IMR-90 (cell line): ENCODE measurements at regions not wholly inside any gene's neighbourhood (a gene's known extent, or its start where the extent isn't known, plus 50 kb on each side); places are given as distances from the start of the nearest gene placed in this dataset.

Experiments
- ATAC-seq: fragments of 200-7000 bp; cut with Tn5 transposase; 2 replicates; pipeline ENCODE4 v1.9.1; 2020; ENCODE audit warnings: low read depth, mild to moderate bottlenecking, moderate library complexity
- BruUV-seq: library from RNA; stranded (reverse); fragments of 400-500 nt; replicated peaks from 2 replicates; lab custom pipeline; 2021; lab: Mats Ljungman, UMichigan
- CTCF ChIA-PET: fragments of 300-600 bp; formaldehyde crosslinking; extraction: SDS; loops from one replicate; lab custom pipeline; 2021; ENCODE audit warnings: antibody characterized with exemption; lab: Yijun Ruan, JAX
- POLR2A ChIA-PET: fragments of 300-600 bp; sonication (Branson Sonifier 250); formaldehyde crosslinking; loops from one replicate; lab custom pipeline; 2022; ENCODE audit warnings: antibody characterized with exemption; ENCODE audit not compliant: unreplicated experiment; lab: Charles Lee
- DNase-seq: peaks from one replicate; pipeline ENCODE4 v3.0.0; 2013
- H2AFZ ChIP-seq: replicated peaks from 2 replicates; pipeline ENCODE3; 2013; ENCODE audit warnings: low read length, mild to moderate bottlenecking; ENCODE audit not compliant: poor library complexity
- H2AK5ac ChIP-seq: 2 replicates; pipeline ENCODE4 v1.6.1; 2013; ENCODE audit warnings: low read depth, low read length, inconsistent platforms
- H2AK9ac ChIP-seq: replicated peaks from 2 replicates; pipeline ENCODE3; 2013; ENCODE audit warnings: mild to moderate bottlenecking, low read depth, low read length, moderate library complexity; ENCODE audit not compliant: poor library complexity
- H2BK120ac ChIP-seq: 2 replicates; pipeline ENCODE4 v1.6.1; 2013; ENCODE audit warnings: low read depth, low read length, inconsistent platforms
- H2BK15ac ChIP-seq: 3 replicates; pipeline ENCODE4 v1.6.1; 2013; ENCODE audit warnings: low read depth, low read length, inconsistent platforms
- H2BK20ac ChIP-seq: 2 replicates; pipeline ENCODE4 v1.6.1; 2013; ENCODE audit warnings: low read depth, mild to moderate bottlenecking, inconsistent platforms, low read length, moderate library complexity
- H2BK5ac ChIP-seq: 2 replicates; pipeline ENCODE4 v1.6.1; 2013; ENCODE audit warnings: mild to moderate bottlenecking, low read depth, low read length, inconsistent platforms; ENCODE audit not compliant: poor library complexity, severe bottlenecking
- H3K14ac ChIP-seq: replicated peaks from 2 replicates; pipeline ENCODE4 v1.6.1; 2013; ENCODE audit warnings: low read depth, low read length, inconsistent platforms
- H3K18ac ChIP-seq: 2 replicates; pipeline ENCODE4 v1.6.1; 2013; ENCODE audit warnings: low read depth, low read length, control low read depth
- H3K23ac ChIP-seq: 2 replicates; pipeline ENCODE4 v1.6.1; 2013; ENCODE audit warnings: low read depth, low read length, inconsistent platforms
- H3K27ac ChIP-seq: 2 replicates; pipeline ENCODE4 v1.5.1; 2013; ENCODE audit warnings: mild to moderate bottlenecking, control low read depth, low read length; ENCODE audit not compliant: insufficient read depth
- H3K27me3 ChIP-seq: 2 replicates; pipeline ENCODE4 v1.6.1; 2013; ENCODE audit warnings: low read length; ENCODE audit not compliant: control insufficient read depth, insufficient read depth
- H3K36me3 ChIP-seq: 2 replicates; pipeline ENCODE4 v1.6.1; 2013; ENCODE audit warnings: low read length, mixed read lengths; ENCODE audit not compliant: control insufficient read depth, insufficient read depth
- H3K4ac ChIP-seq: 2 replicates; pipeline ENCODE4 v1.6.1; 2013; ENCODE audit warnings: low read depth, low read length, inconsistent platforms
- H3K4me1 ChIP-seq: 2 replicates; pipeline ENCODE4 v1.6.1; 2013; ENCODE audit warnings: low read length, mixed read lengths; ENCODE audit not compliant: control insufficient read depth, insufficient read depth
- H3K4me2 ChIP-seq: 2 replicates; pipeline ENCODE4 v1.6.1; 2013; ENCODE audit warnings: low read depth, mild to moderate bottlenecking, control low read depth, low read length, moderate library complexity
- H3K4me3 ChIP-seq: 2 replicates; pipeline ENCODE4 v1.5.1; 2013; ENCODE audit warnings: low read depth, mild to moderate bottlenecking, control low read depth, low read length, moderate library complexity; ENCODE audit not compliant: insufficient read depth
- H3K56ac ChIP-seq: 2 replicates; pipeline ENCODE4 v1.6.1; 2013; ENCODE audit warnings: low read length, inconsistent platforms; ENCODE audit not compliant: insufficient read depth; ENCODE audit errors: extremely low read depth
- H3K79me1 ChIP-seq, 2 experiments: 2 replicates each; pipeline ENCODE4 v1.6.1; 2013; ENCODE audit warnings: low read length in 2 of 2, inconsistent platforms in 1 of 2, low read depth in 1 of 2
- H3K9ac ChIP-seq: 2 replicates; pipeline ENCODE4 v1.6.1; 2013; ENCODE audit warnings: low read depth, low read length, control low read depth
- H3K9me1 ChIP-seq: 2 replicates; pipeline ENCODE4 v1.6.1; 2013; ENCODE audit warnings: low read length, inconsistent platforms; ENCODE audit not compliant: insufficient read depth
- H3K9me3 ChIP-seq: 2 replicates; pipeline ENCODE4 v1.6.1; 2013; ENCODE audit warnings: low read length; ENCODE audit not compliant: control insufficient read depth, insufficient read depth
- H4K20me1 ChIP-seq: 2 replicates; pipeline ENCODE4 v1.6.1; 2013; ENCODE audit warnings: low read length, inconsistent platforms; ENCODE audit not compliant: insufficient read depth
- H4K5ac ChIP-seq: 2 replicates; pipeline ENCODE4 v1.6.1; 2013; ENCODE audit warnings: mild to moderate bottlenecking, low read depth, low read length, control low read depth
- H4K8ac ChIP-seq, 2 experiments: 2 replicates each; pipeline ENCODE4 v1.6.1; 2013; ENCODE audit warnings: low read depth in 2 of 2, low read length in 2 of 2, control low read depth in 1 of 2, inconsistent platforms in 1 of 2
- H4K91ac ChIP-seq: 2 replicates; pipeline ENCODE4 v1.6.1; 2013; ENCODE audit warnings: low read depth, low read length, inconsistent platforms; ENCODE audit not compliant: insufficient read depth
- BHLHE40 ChIP-seq: fragments of 150-350 bp; IDR thresholded peaks from 2 replicates; pipeline ENCODE4 v1.6.1; 2016; ENCODE audit warnings: mild to moderate bottlenecking, low read depth, low read length
- ELK1 ChIP-seq: fragments of 150-350 bp; IDR thresholded peaks from 2 replicates; pipeline ENCODE4 v1.6.1; 2016; ENCODE audit warnings: low read depth, mild to moderate bottlenecking, low read length, moderate library complexity, borderline replicate concordance
- FOS ChIP-seq: fragments of 150-350 bp; IDR thresholded peaks from 2 replicates; pipeline ENCODE4 v1.6.1; 2016; ENCODE audit warnings: low read depth, low read length
- MAFK ChIP-seq: IDR thresholded peaks from 2 replicates; pipeline ENCODE4 v1.6.1; 2012; ENCODE audit warnings: low read depth, low read length, improper control_type of control experiment
- MXI1 ChIP-seq: IDR thresholded peaks from 2 replicates; pipeline ENCODE4 v1.6.1; 2012; ENCODE audit warnings: low read depth, mild to moderate bottlenecking, low read length, moderate library complexity, borderline replicate concordance
- NFE2L2 ChIP-seq: fragments of 150-350 bp; IDR thresholded peaks from 2 replicates; pipeline ENCODE4 v1.6.1; 2016; ENCODE audit warnings: low read depth, mild to moderate bottlenecking, low read length
- RCOR1 ChIP-seq: IDR thresholded peaks from 2 replicates; pipeline ENCODE4 v1.6.1; 2012; ENCODE audit warnings: mild to moderate bottlenecking, low read length, improper control_type of control experiment; ENCODE audit not compliant: insufficient replicate concordance
- RFX5 ChIP-seq: IDR thresholded peaks from 2 replicates; pipeline ENCODE4 v1.8.0; 2012; ENCODE audit warnings: low read depth, mild to moderate bottlenecking, low read length, moderate library complexity
- SMC3 ChIP-seq: fragments of 150-350 bp; IDR thresholded peaks from 2 replicates; pipeline ENCODE4 v1.6.1; 2016; ENCODE audit warnings: low read depth, mild to moderate bottlenecking, antibody characterized with exemption, low read length, moderate library complexity
- WGBS, 2 experiments: methylation state at CpG; one replicate each; pipeline versions ENCODE4 v1.1.5 to v1.1.7; 2013; ENCODE audit warnings: missing lambda C conversion rate in 2 of 2; ENCODE audit not compliant: insufficient read length in 1 of 2; ENCODE audit errors: extremely low coverage in 2 of 2; 5-methylcytosine and 5-hydroxymethylcytosine counted together
- dilution Hi-C: fragments of 300-500 bp; cut with HindIII; formaldehyde crosslinking; loops from one replicate; pipeline ENCODE4 v1.14.3; 2018; ENCODE audit warnings: low sequenced_read_pairs; ENCODE audit not compliant: unreplicated experiment
- in situ Hi-C: fragments of 300-500 bp; cut with MboI; formaldehyde crosslinking; loops from 3 replicates; pipeline ENCODE4 v1.14.3; 2019; ENCODE audit warnings: low sequenced_read_pairs, inconsistent platforms, mixed read lengths
- intact Hi-C: fragments of 100-400 bp; cut with micrococcal nuclease; formaldehyde crosslinking; loops from 2 replicates; pipeline ENCODE4 v1.10.0; 2022
- TF ChIP-seq, protein P1 (sequence below): fragments of 150-350 bp; IDR thresholded peaks from 2 replicates; pipeline ENCODE4 v1.6.1; 2017; ENCODE audit warnings: mild to moderate bottlenecking, antibody characterized with exemption, low read length, low read depth

GRCh38 chr7:25347360-25348066 is 119.2 kb upstream of the NPVF start:
- H3K4me2 ChIP-seq = no peak overlapping the region
- no peaks in the 10 kb centered on the region for H3K27me3 ChIP-seq
- H3K9ac ChIP-seq = no peak overlapping the region
- no peak overlapping the region for H2BK20ac ChIP-seq
- intact Hi-C loops = no loop called here
- no peak overlapping the region for H2BK5ac ChIP-seq
- POLR2A ChIA-PET = no interaction called here
- H2BK120ac ChIP-seq = no peak overlapping the region
- H3K36me3 ChIP-seq = no peaks in the 10 kb centered on the region
- no peak overlapping the region for H3K4ac ChIP-seq
- no peaks in the 10 kb centered on the region for H3K9me1 ChIP-seq
- no peak overlapping the region for H3K27ac ChIP-seq
- no peak overlapping the region for H3K4me3 ChIP-seq
- dilution Hi-C loops = no loop called here
- no peak for ATAC-seq
- H3K9me3 ChIP-seq = no peaks in the 10 kb centered on the region
- 28% methylated on average over 2 of the region's 4 CpGs; no CpG with 5 or more reads in 1 of the 2 experiments for WGBS, 2 experiments
- no peak overlapping the region for H3K18ac ChIP-seq
- no peak overlapping the region for H2AK5ac ChIP-seq
- no peak overlapping the region for H3K23ac ChIP-seq
- in situ Hi-C loops = no loop called here
- H2AFZ ChIP-seq = no peak overlapping the region
- no peaks in the 10 kb centered on the region for H3K79me1 ChIP-seq
- no peak overlapping the region for H4K91ac ChIP-seq
- no peaks in the 10 kb centered on the region for H3K4me1 ChIP-seq
- TF ChIP-seq, protein P1, sequence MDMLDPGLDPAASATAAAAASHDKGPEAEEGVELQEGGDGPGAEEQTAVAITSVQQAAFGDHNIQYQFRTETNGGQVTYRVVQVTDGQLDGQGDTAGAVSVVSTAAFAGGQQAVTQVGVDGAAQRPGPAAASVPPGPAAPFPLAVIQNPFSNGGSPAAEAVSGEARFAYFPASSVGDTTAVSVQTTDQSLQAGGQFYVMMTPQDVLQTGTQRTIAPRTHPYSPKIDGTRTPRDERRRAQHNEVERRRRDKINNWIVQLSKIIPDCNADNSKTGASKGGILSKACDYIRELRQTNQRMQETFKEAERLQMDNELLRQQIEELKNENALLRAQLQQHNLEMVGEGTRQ = no peak
- TF ChIP-seq RFX5 = no peak
- TF ChIP-seq MXI1 = no peak
- TF ChIP-seq MAFK = no peak
- no peak for TF ChIP-seq FOS
- TF ChIP-seq SMC3 = no peak
- TF ChIP-seq ELK1 = no peak
- TF ChIP-seq BHLHE40 = no peak
- no peak for TF ChIP-seq RCOR1
- no peak for TF ChIP-seq NFE2L2
- no peak overlapping the region for H2AK9ac ChIP-seq
- no peak overlapping the region for H4K8ac ChIP-seq
- no peak overlapping the region for H2BK15ac ChIP-seq
- no peak overlapping the region for H4K5ac ChIP-seq
- no TSS peak for BruUV-seq
- H3K56ac ChIP-seq = no peak overlapping the region
- H4K20me1 ChIP-seq = no peaks in the 10 kb centered on the region
- CTCF ChIA-PET = interaction anchor here (0.5 kb wide), 1 partner anchor 42 kb away, joined by 9 read pairs; no protein-coding TSS in a partner anchor
- DNase-seq = no peak
- H3K14ac ChIP-seq = no peak overlapping the region
